Sigmoid colon (tissue), 6 donors: ENCODE measurements at regions not wholly inside any gene's neighbourhood (a gene's known extent, or its start where the extent isn't known, plus 50 kb on each side); places are given as distances from the start of the nearest gene placed in this dataset.

Source experiments
- DNase-seq: peaks from one replicate; pipeline ENCODE4 v3.0.0-alpha.2; 2019
- H3K27ac ChIP-seq, 4 donors: fragments of 200-600 bp; sonication (generic); one replicate each; pipeline ENCODE4 v1.5.1; 2016 to 2019; ENCODE audit warnings: mild to moderate bottlenecking in 1 of 4
- H3K27me3 ChIP-seq, 3 donors: fragments of 200-600 bp; sonication (generic); one replicate each; pipeline ENCODE4 v1.5.1; 2019; ENCODE audit warnings: mild to moderate bottlenecking in 1 of 3
- H3K36me3 ChIP-seq, 4 donors: fragments of 200-600 bp; sonication (generic); one replicate each; pipeline ENCODE4 v1.5.1; 2016 to 2019
- H3K4me1 ChIP-seq, 4 donors: fragments of 200-600 bp; sonication (generic); one replicate each; pipeline ENCODE4 v1.5.1; 2017 to 2019
- H3K4me3 ChIP-seq, 4 donors: fragments of 200-600 bp; sonication (generic); one replicate each; pipeline ENCODE4 v1.5.1; 2017 to 2019; ENCODE audit warnings: mild to moderate bottlenecking in 2 of 4, moderate library complexity in 1 of 4
- H3K9me3 ChIP-seq, 4 donors: fragments of 200-600 bp in 3 of 4; sonication (generic) in 3 of 4; one replicate each; pipeline versions ENCODE4 v1.5.1 to v1.6.1; 2013 to 2019
- CTCF ChIP-seq, 4 experiments: fragments of 450-650 bp in 3 of 4; fragments of 200-600 bp in 1 of 4; IDR thresholded peaks; one replicate each; pipeline ENCODE4 v1.5.1; 2016 to 2019; ENCODE audit warnings: antibody characterized with exemption in 4 of 4, mild to moderate bottlenecking in 3 of 4, moderate library complexity in 2 of 4
- EP300 ChIP-seq, 4 donors: sonication (generic); formaldehyde crosslinking; IDR thresholded peaks; one replicate each; pipeline ENCODE4 v1.6.1; 2017; ENCODE audit warnings: antibody characterized with exemption in 4 of 4
- POLR2A ChIP-seq, 2 donors: fragments of 450-650 bp; IDR thresholded peaks; one replicate each; pipeline ENCODE4 v1.6.1; 2016; ENCODE audit warnings: antibody characterized with exemption in 2 of 2, mild to moderate bottlenecking in 2 of 2, moderate library complexity in 2 of 2
- POLR2AphosphoS5 ChIP-seq, 4 donors: sonication (generic); formaldehyde crosslinking; IDR thresholded peaks; one replicate each; pipeline ENCODE4 v1.6.1; 2017; ENCODE audit warnings: antibody characterized with exemption in 4 of 4
- WGBS, 2 donors: extraction: QIAGEN DNeasy Blood & Tissue Kit; methylation state at CpG; one replicate each; pipeline ENCODE4 v1.1.7; 2013; 5-methylcytosine and 5-hydroxymethylcytosine counted together
- intact Hi-C: fragments of 100-400 bp; cut with DNase I; formaldehyde crosslinking; loops from one replicate; pipeline ENCODE4 v1.15.1; 2023
- donor health status: healthy with polysubstance abuse.
- donor health status: healthy.

- no peak overlapping the region for H3K27ac ChIP-seq
- H3K9me3 ChIP-seq = no peaks in the 10 kb centered on the region
- intact Hi-C loops = no loop called here
- WGBS, 2 donors = 72 to 85% methylated on average over 1 of the region's 1 CpG
- no peaks in the 10 kb centered on the region for H3K4me1 ChIP-seq
- TF ChIP-seq POLR2AphosphoS5 (IDR thresholded peaks at IDR 0.05) (no peak), EP300 (IDR thresholded peaks at IDR 0.05) (no peak), POLR2A (IDR thresholded peaks at IDR 0.05) (no peak), CTCF (IDR thresholded peaks at IDR 0.05) (no peak)
- no peaks in the 10 kb centered on the region for H3K36me3 ChIP-seq
- DNase-seq = no peak
- H3K4me3 ChIP-seq = no peak overlapping the region
- no peaks in the 10 kb centered on the region for H3K27me3 ChIP-seq
Measured at GRCh38 chrX:69431420-69431819, 72.7 kb upstream of the NALF2 start.

GRCh38 chrX:69430785-69431184 is 73.3 kb upstream of the NALF2 start:
- H3K27me3 ChIP-seq = no peaks in the 10 kb centered on the region
- no peaks in the 10 kb centered on the region for H3K36me3 ChIP-seq
- no peak for DNase-seq
- no peak overlapping the region for H3K4me3 ChIP-seq
- TF ChIP-seq POLR2AphosphoS5 (IDR thresholded peaks at IDR 0.05) (no peak), POLR2A (IDR thresholded peaks at IDR 0.05) (no peak), CTCF (IDR thresholded peaks at IDR 0.05) (no peak), EP300 (IDR thresholded peaks at IDR 0.05) (no peak)
- no peak overlapping the region for H3K27ac ChIP-seq
- H3K4me1 ChIP-seq = no peaks in the 10 kb centered on the region
- H3K9me3 ChIP-seq = no peaks in the 10 kb centered on the region
- intact Hi-C loops = no loop called here
- WGBS, 2 donors = 61 to 68% methylated on average over 2 of the region's 2 CpGs

DNA sequence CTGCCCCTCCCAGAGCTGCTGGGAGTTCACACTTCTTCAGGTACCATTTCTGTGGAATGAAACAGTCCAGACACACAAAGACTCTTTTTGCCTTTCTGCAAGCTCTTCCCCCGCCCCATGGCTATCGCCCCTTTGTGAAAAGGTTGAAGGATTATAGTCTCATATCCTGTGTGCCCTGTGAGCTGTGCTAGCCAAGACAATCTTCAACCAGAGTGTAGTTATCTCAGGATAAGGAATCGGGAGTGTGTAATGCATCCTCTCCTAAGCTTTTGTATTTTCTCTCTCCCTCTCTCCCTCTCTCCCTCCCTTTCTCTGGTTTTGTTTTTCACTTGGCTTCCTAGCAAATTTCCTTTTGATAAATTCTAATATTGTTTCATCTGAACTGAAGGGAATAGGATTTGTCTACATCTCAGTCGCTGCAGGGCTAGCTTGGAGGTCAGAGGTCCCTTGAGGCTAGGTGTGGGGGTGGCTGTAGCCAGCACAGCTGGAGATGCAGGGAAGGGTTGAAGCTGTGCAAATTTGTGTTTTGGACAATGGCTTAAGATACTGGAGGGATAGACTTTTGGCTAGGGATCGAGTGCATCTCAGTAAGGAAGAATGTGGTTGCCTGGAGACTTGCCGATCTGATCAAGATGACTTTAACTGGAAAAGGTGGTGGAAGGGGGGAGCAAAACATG is 74.6 kb upstream of the NALF2 start:
- no peaks in the 10 kb centered on the region for H3K36me3 ChIP-seq
- no peak overlapping the region for H3K27ac ChIP-seq
- no peaks in the 10 kb centered on the region for H3K9me3 ChIP-seq
- no peak for TF ChIP-seq CTCF (IDR thresholded peaks at IDR 0.05)
- TF ChIP-seq POLR2AphosphoS5 (IDR thresholded peaks at IDR 0.05) = no peak
- TF ChIP-seq EP300 (IDR thresholded peaks at IDR 0.05) = no peak
- TF ChIP-seq POLR2A (IDR thresholded peaks at IDR 0.05) = no peak
- H3K4me1 ChIP-seq = no peaks in the 10 kb centered on the region
- DNase-seq = no peak
- intact Hi-C loops = no loop called here
- H3K4me3 ChIP-seq = no peak overlapping the region
- no peaks in the 10 kb centered on the region for H3K27me3 ChIP-seq
- WGBS, 2 donors = 37 to 55% methylated on average over 6 of the region's 6 CpGs

DNA sequence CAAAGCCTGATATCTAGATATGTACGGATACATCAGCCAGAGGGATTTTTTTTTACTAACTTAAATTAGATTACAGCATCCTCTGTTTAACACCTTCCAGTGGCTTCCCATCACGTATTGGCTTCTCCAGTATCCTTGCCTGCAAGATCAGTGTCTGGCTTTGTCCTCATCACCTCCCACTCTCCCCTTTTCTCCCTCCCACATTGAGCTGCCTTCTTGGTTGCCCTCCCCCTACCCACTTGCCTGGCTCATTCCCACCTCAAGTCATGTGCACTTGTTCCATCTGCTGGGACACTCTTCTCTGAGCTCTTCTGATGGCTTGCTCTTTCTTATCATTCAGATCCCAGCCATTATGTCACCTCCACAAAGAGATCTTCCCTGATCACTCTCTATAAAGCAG is 75.9 kb upstream of the NALF2 start:
- TF ChIP-seq EP300 (IDR thresholded peaks at IDR 0.05) (no peak), POLR2AphosphoS5 (IDR thresholded peaks at IDR 0.05) (no peak), POLR2A (IDR thresholded peaks at IDR 0.05) (no peak), CTCF (IDR thresholded peaks at IDR 0.05) (no peak)
- Histone ChIP-seq H3K4me1 (no peaks in the 10 kb centered on the region), H3K9me3 (no peaks in the 10 kb centered on the region), H3K27ac (no peak overlapping the region), H3K27me3 (no peaks in the 10 kb centered on the region), H3K4me3 (no peak overlapping the region), H3K36me3 (no peaks in the 10 kb centered on the region)
- no peak for DNase-seq
- WGBS, 2 donors = 51 to 81% methylated on average over 2 of the region's 2 CpGs
- intact Hi-C loops = no loop called here

DNA sequence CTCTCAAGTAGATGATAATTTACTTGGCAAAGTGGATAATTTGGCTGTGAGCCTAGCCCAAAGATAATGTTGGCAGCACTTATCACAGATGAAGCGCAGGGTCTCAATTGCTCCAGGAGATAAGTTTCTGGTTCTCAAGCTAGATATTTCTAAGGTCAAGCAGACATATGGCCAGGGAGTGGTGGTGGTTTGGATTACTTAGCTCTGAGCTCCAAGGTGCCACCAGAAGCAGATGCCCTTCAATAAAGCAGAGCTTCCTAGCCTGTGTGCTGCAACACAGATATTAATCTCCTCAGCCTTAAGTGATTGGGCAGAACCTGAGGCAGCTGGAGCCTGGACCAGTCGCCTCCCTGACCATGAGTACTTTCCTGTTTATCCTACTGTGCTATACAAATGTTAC is 79.2 kb upstream of the NALF2 start:
- no peaks in the 10 kb centered on the region for H3K36me3 ChIP-seq
- no peak overlapping the region for H3K4me3 ChIP-seq
- DNase-seq = no peak
- no peak overlapping the region for H3K27ac ChIP-seq
- H3K4me1 ChIP-seq = no peaks in the 10 kb centered on the region
- WGBS, 2 donors = 49 to 78% methylated on average over 2 of the region's 2 CpGs
- no peaks in the 10 kb centered on the region for H3K9me3 ChIP-seq
- H3K27me3 ChIP-seq = no peaks in the 10 kb centered on the region
- intact Hi-C loops = no loop called here
- TF ChIP-seq CTCF (IDR thresholded peaks at IDR 0.05) = no peak
- no peak for TF ChIP-seq POLR2A (IDR thresholded peaks at IDR 0.05)
- TF ChIP-seq EP300 (IDR thresholded peaks at IDR 0.05) = no peak
- no peak for TF ChIP-seq POLR2AphosphoS5 (IDR thresholded peaks at IDR 0.05)
